ENCODE measurements at regions not wholly inside any gene's neighbourhood (a gene's known extent, or its start where the extent isn't known, plus 50 kb on each side); places are given as distances from the start of the nearest gene placed in this dataset.

DNA sequence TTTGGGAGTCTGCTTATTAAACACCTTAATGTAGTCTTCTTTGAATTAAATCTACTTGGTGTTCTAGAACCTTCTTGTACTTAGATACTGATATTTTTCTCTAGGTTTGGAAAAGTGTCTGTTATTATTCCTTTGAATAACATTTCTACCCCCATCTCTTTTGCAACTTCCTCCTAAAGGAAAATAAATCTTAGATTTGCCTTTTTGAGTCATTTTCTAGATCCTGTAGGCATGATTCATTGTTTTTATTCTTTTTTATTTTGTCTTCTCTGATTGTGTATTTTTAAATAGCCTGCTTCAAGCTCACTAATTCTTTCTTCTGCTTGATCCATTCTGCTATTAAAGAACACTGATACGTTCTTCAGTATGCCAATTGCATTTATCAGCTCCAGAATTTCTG, 155.9 kb upstream of the NEGR1 start:
- TF ChIP-seq EZH2 (IDR thresholded peaks at IDR 0.05; ENCODE audit: low read depth): no peak
- TF ChIP-seq, protein P1, sequence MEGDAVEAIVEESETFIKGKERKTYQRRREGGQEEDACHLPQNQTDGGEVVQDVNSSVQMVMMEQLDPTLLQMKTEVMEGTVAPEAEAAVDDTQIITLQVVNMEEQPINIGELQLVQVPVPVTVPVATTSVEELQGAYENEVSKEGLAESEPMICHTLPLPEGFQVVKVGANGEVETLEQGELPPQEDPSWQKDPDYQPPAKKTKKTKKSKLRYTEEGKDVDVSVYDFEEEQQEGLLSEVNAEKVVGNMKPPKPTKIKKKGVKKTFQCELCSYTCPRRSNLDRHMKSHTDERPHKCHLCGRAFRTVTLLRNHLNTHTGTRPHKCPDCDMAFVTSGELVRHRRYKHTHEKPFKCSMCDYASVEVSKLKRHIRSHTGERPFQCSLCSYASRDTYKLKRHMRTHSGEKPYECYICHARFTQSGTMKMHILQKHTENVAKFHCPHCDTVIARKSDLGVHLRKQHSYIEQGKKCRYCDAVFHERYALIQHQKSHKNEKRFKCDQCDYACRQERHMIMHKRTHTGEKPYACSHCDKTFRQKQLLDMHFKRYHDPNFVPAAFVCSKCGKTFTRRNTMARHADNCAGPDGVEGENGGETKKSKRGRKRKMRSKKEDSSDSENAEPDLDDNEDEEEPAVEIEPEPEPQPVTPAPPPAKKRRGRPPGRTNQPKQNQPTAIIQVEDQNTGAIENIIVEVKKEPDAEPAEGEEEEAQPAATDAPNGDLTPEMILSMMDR (conservative IDR thresholded peaks at IDR 0.05): no peak

All from PC-9 (cell line).